ENCODE measurements at regions not wholly inside any gene's neighbourhood (a gene's known extent, or its start where the extent isn't known, plus 50 kb on each side); places are given as distances from the start of the nearest gene placed in this dataset.

- no peaks in the 10 kb centered on the region for H3K9me3 ChIP-seq (ENCODE audit: control insufficient read depth, low read depth, low read length)
- no peak overlapping the region for H3K9ac ChIP-seq (ENCODE audit: low read length)
- H3K27ac ChIP-seq (ENCODE audit: low read length), result no peak overlapping the region
- H3K27me3 ChIP-seq (ENCODE audit: control insufficient read depth, insufficient read depth, low read length), result no peaks in the 10 kb centered on the region
- no peaks in the 10 kb centered on the region for H3K36me3 ChIP-seq (ENCODE audit: control insufficient read depth, low read depth, low read length)
- no peak overlapping the region for H3K4me3 ChIP-seq (ENCODE audit: low read length)
- H3K4me1 ChIP-seq (ENCODE audit: control insufficient read depth, low read depth, low read length), result peaks cover 5% of the 10 kb centered on the region
These were observed 302.8 kb upstream of the GOLIM4 start for GRCh38 chr3:168398371-168399025.

GRCh38 chr3:168396861-168397260, 301.1 kb upstream of the GOLIM4 start:
- Histone ChIP-seq H3K27ac (ENCODE audit: low read length) (no peak overlapping the region), H3K4me3 (ENCODE audit: low read length) (no peak overlapping the region), H3K9me3 (ENCODE audit: control insufficient read depth, low read depth, low read length) (no peaks in the 10 kb centered on the region), H3K36me3 (ENCODE audit: control insufficient read depth, low read depth, low read length) (no peaks in the 10 kb centered on the region), H3K9ac (ENCODE audit: low read length) (no peak overlapping the region), H3K4me1 (ENCODE audit: control insufficient read depth, low read depth, low read length) (peaks cover 5% of the 10 kb centered on the region), H3K27me3 (ENCODE audit: control insufficient read depth, insufficient read depth, low read length) (no peaks in the 10 kb centered on the region)

DNA sequence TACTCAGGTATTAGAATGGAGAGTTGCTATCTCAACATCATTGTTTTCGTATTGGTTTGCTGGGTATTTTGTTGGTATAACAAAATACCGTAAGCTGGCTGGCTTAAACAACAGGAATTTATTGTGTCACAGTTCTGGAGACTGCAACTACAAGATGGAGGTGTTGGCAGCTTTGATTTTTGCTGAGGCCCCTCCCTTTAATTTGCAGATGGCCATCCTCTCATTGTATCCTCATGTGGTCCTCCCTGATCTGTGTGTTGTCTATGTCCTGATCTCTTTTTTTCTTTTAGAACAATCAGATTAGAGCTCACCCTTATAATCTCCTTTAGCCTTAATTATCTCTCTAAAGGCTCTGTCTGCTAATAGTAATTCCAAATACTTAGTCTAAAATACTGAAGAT, 299.8 kb upstream of the GOLIM4 start:
- peaks cover 5% of the 10 kb centered on the region for H3K4me1 ChIP-seq (ENCODE audit: control insufficient read depth, low read depth, low read length)
- H3K36me3 ChIP-seq (ENCODE audit: control insufficient read depth, low read depth, low read length), result no peaks in the 10 kb centered on the region
- no peaks in the 10 kb centered on the region for H3K9me3 ChIP-seq (ENCODE audit: control insufficient read depth, low read depth, low read length)
- H3K4me3 ChIP-seq (ENCODE audit: low read length), result no peak overlapping the region
- no peaks in the 10 kb centered on the region for H3K27me3 ChIP-seq (ENCODE audit: control insufficient read depth, insufficient read depth, low read length)
- H3K9ac ChIP-seq (ENCODE audit: low read length), result no peak overlapping the region
- H3K27ac ChIP-seq (ENCODE audit: low read length), result no peak overlapping the region

- H3K9me3 ChIP-seq (ENCODE audit: control insufficient read depth, low read depth, low read length), result no peaks in the 10 kb centered on the region
- peaks cover 5% of the 10 kb centered on the region for H3K4me1 ChIP-seq (ENCODE audit: control insufficient read depth, low read depth, low read length)
- H3K36me3 ChIP-seq (ENCODE audit: control insufficient read depth, low read depth, low read length), result no peaks in the 10 kb centered on the region
- H3K27me3 ChIP-seq (ENCODE audit: control insufficient read depth, insufficient read depth, low read length), result no peaks in the 10 kb centered on the region
- H3K9ac ChIP-seq (ENCODE audit: low read length), result no peak overlapping the region
- no peak overlapping the region for H3K27ac ChIP-seq (ENCODE audit: low read length)
- H3K4me3 ChIP-seq (ENCODE audit: low read length), result no peak overlapping the region
These were observed 298.7 kb upstream of the GOLIM4 start for GRCh38 chr3:168394439-168394838.

GRCh38 chr3:168386301-168386700, 290.6 kb upstream of the GOLIM4 start:
- Histone ChIP-seq H3K27ac (ENCODE audit: low read length) (no peak overlapping the region), H3K4me3 (ENCODE audit: low read length) (no peak overlapping the region), H3K27me3 (ENCODE audit: control insufficient read depth, insufficient read depth, low read length) (no peaks in the 10 kb centered on the region), H3K36me3 (ENCODE audit: control insufficient read depth, low read depth, low read length) (no peaks in the 10 kb centered on the region), H3K4me1 (ENCODE audit: control insufficient read depth, low read depth, low read length) (no peaks in the 10 kb centered on the region), H3K9ac (ENCODE audit: low read length) (no peak overlapping the region), H3K9me3 (ENCODE audit: control insufficient read depth, low read depth, low read length) (no peaks in the 10 kb centered on the region)

DNA sequence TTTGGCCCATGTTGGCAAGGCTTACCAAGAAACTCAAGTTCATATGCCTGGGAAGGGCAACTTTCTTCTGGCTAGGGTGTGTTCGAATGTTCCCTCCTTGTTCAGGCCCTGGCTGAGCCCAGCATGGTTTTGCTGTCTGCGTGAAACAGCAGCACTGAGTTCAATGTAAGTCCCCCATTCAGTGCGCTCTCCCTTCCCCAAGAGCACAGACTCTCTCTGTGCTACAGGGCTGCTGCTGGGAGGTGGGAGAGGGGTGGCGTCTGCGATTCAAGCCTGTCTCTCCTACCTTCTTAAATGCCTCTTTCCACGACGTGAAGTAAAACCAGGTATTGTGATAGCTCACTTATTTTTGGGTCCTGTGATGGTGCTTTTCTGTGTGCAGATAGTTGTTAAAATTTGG, 289.3 kb upstream of the GOLIM4 start:
- H3K9ac ChIP-seq (ENCODE audit: low read length), result no peak overlapping the region
- H3K9me3 ChIP-seq (ENCODE audit: control insufficient read depth, low read depth, low read length), result no peaks in the 10 kb centered on the region
- no peak overlapping the region for H3K27ac ChIP-seq (ENCODE audit: low read length)
- no peaks in the 10 kb centered on the region for H3K4me1 ChIP-seq (ENCODE audit: control insufficient read depth, low read depth, low read length)
- H3K4me3 ChIP-seq (ENCODE audit: low read length), result no peak overlapping the region
- H3K27me3 ChIP-seq (ENCODE audit: control insufficient read depth, insufficient read depth, low read length), result no peaks in the 10 kb centered on the region
- no peaks in the 10 kb centered on the region for H3K36me3 ChIP-seq (ENCODE audit: control insufficient read depth, low read depth, low read length)

DNA sequence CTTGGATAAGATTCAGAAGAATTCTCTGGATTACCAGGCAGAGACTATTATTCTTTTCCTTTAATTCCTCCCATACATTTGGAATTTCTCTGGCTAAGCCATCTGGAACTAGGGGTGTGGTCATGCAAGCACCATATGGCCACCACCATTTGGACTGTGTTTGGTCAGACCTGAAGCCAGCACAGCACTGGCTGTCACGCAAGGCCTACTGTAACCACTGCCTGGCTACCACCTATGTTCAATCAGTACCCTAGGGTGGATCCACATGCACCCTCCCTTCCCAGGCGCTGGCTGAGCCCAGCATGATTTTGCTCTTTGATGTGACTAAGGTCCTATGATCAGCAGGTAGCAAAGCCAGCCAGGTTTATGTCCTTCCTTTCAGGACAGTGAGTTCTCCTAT, 287.8 kb upstream of the GOLIM4 start:
- Histone ChIP-seq H3K4me3 (ENCODE audit: low read length) (no peak overlapping the region), H3K27me3 (ENCODE audit: control insufficient read depth, insufficient read depth, low read length) (no peaks in the 10 kb centered on the region), H3K4me1 (ENCODE audit: control insufficient read depth, low read depth, low read length) (no peaks in the 10 kb centered on the region), H3K36me3 (ENCODE audit: control insufficient read depth, low read depth, low read length) (no peaks in the 10 kb centered on the region), H3K9ac (ENCODE audit: low read length) (no peak overlapping the region), H3K9me3 (ENCODE audit: control insufficient read depth, low read depth, low read length) (no peaks in the 10 kb centered on the region), H3K27ac (ENCODE audit: low read length) (no peak overlapping the region)

DNA sequence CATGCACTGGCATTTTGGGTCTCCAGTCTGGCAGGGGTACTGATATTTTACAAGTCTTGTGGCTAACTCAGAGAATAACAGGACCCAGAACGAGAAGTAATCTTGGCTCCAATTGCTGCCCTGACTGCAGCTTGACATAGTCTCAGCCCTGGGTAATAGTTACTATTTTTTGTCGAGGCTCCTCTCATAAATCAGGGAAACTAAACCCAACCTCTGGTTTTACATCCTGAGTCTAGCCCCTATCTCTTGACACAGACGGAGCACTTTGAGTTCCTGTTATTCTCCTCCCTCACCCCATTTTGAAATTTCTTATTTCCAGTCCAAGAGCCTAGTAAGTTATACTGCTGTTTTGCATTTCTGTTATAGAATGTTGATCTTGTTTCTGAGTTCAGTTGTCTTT, 276.1 kb upstream of the GOLIM4 start:
- no peaks in the 10 kb centered on the region for H3K4me1 ChIP-seq (ENCODE audit: control insufficient read depth, low read depth, low read length)
- no peak overlapping the region for H3K4me3 ChIP-seq (ENCODE audit: low read length)
- H3K9me3 ChIP-seq (ENCODE audit: control insufficient read depth, low read depth, low read length), result no peaks in the 10 kb centered on the region

DNA sequence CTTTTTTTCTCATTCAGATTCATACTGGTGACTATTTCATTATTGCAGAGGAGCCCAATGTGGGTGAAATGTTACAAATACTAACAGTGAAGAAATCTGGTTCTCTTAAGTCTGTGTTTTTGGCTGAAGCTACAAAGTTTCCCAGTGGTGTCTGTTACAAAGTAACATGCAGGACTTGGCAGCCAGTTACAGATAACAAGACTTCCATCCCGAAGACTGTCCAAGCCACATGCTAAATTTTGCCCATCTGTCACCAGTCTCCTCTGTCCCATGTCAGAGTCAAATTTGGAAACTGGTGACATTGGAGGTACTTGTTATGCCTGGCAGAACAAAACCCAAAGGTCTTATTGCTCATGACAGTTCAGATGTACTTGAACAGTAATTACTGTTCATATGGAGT, 269.2 kb upstream of the GOLIM4 start:
- H3K9me3 ChIP-seq (ENCODE audit: control insufficient read depth, low read depth, low read length), result no peaks in the 10 kb centered on the region
- no peaks in the 10 kb centered on the region for H3K4me1 ChIP-seq (ENCODE audit: control insufficient read depth, low read depth, low read length)
- no peak overlapping the region for H3K27ac ChIP-seq (ENCODE audit: low read length)
- no peaks in the 10 kb centered on the region for H3K27me3 ChIP-seq (ENCODE audit: control insufficient read depth, insufficient read depth, low read length)
- no peak overlapping the region for H3K4me3 ChIP-seq (ENCODE audit: low read length)
- no peak overlapping the region for H3K9ac ChIP-seq (ENCODE audit: low read length)
- H3K36me3 ChIP-seq (ENCODE audit: control insufficient read depth, low read depth, low read length), result no peaks in the 10 kb centered on the region

More for the DNA sequence above, 276.1 kb upstream of the GOLIM4 start:
- no peaks in the 10 kb centered on the region for H3K36me3 ChIP-seq (ENCODE audit: control insufficient read depth, low read depth, low read length)
- H3K27ac ChIP-seq (ENCODE audit: low read length), result no peak overlapping the region
- no peaks in the 10 kb centered on the region for H3K27me3 ChIP-seq (ENCODE audit: control insufficient read depth, insufficient read depth, low read length)
- no peak overlapping the region for H3K9ac ChIP-seq (ENCODE audit: low read length)

DNA sequence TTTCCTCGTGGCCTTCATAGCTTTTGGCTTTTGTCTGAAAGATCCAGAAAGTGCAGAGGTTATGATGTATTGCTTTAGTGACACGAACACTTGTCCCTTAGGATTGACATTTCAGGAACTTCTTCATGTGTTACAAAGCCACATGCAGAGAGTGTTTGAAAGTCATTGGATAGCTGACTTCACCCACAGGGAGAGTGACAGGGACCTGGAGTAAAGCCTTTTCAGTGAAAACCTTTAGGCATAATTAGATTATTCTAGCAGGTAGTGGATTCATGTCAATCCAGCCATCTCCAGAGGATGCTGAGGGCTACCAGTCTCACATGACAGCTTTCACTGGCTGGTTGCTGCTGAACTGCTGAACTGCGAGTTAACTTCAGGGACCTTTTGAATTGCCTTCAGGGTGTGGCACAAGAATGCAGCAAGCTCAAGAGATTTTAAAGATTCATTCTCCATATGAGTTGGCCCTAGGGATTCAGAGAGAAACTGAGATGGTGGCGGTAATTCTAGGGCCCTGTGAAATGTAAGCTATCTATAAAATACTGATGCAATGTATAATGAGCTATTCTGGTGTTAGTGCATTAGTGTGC, 267.0 kb upstream of the GOLIM4 start:
- Histone ChIP-seq H3K27me3 (ENCODE audit: control insufficient read depth, insufficient read depth, low read length) (no peaks in the 10 kb centered on the region), H3K9me3 (ENCODE audit: control insufficient read depth, low read depth, low read length) (no peaks in the 10 kb centered on the region), H3K36me3 (ENCODE audit: control insufficient read depth, low read depth, low read length) (no peaks in the 10 kb centered on the region), H3K4me3 (ENCODE audit: low read length) (no peak overlapping the region), H3K27ac (ENCODE audit: low read length) (no peak overlapping the region), H3K4me1 (ENCODE audit: control insufficient read depth, low read depth, low read length) (no peaks in the 10 kb centered on the region), H3K9ac (ENCODE audit: low read length) (no peak overlapping the region)

GRCh38 chr3:168362156-168362555, 266.4 kb upstream of the GOLIM4 start:
- Histone ChIP-seq H3K27ac (ENCODE audit: low read length) (no peak overlapping the region), H3K4me3 (ENCODE audit: low read length) (no peak overlapping the region), H3K27me3 (ENCODE audit: control insufficient read depth, insufficient read depth, low read length) (no peaks in the 10 kb centered on the region), H3K36me3 (ENCODE audit: control insufficient read depth, low read depth, low read length) (no peaks in the 10 kb centered on the region), H3K4me1 (ENCODE audit: control insufficient read depth, low read depth, low read length) (no peaks in the 10 kb centered on the region), H3K9me3 (ENCODE audit: control insufficient read depth, low read depth, low read length) (no peaks in the 10 kb centered on the region), H3K9ac (ENCODE audit: low read length) (no peak overlapping the region)

- Histone ChIP-seq H3K9ac (ENCODE audit: low read length) (no peak overlapping the region), H3K36me3 (ENCODE audit: control insufficient read depth, low read depth, low read length) (no peaks in the 10 kb centered on the region), H3K27me3 (ENCODE audit: control insufficient read depth, insufficient read depth, low read length) (no peaks in the 10 kb centered on the region), H3K27ac (ENCODE audit: low read length) (no peak overlapping the region), H3K4me1 (ENCODE audit: control insufficient read depth, low read depth, low read length) (no peaks in the 10 kb centered on the region), H3K4me3 (ENCODE audit: low read length) (no peak overlapping the region), H3K9me3 (ENCODE audit: control insufficient read depth, low read depth, low read length) (no peaks in the 10 kb centered on the region)
These were observed 265.3 kb upstream of the GOLIM4 start for GRCh38 chr3:168360993-168361392.

Measured in iPS-18a (cell line).